ENCODE measurements at regions not wholly inside any gene's neighbourhood (a gene's known extent, or its start where the extent isn't known, plus 50 kb on each side); places are given as distances from the start of the nearest gene placed in this dataset.

DNA sequence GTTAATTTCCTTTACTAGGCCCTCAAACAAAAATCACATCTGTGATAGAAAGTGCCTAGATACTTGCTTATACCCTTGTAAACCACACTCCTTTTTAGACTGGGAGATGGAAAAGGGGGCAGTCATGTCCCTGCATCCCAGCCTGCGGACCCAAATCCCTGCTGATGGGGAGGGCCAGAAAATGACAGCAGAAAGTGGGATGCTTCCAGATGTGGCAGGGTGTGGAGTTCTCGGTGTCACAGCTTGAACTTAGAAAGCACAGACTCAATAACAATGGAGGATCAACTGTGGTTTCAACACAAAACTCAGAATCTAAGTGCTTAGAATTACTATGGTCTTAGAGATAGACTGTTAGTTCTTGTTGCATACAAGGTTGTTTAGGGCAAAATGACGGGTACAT is 95.6 kb upstream of the F3 start:
- Histone ChIP-seq H3K27ac (ENCODE audit: low read depth in 1 of 2, low read length in 2 of 2) (no peak overlapping the region), H3K4me3 (ENCODE audit: low read length) (no peak overlapping the region), H3K27me3 (ENCODE audit: control insufficient read depth in 1 of 2, insufficient read depth in 2 of 2, low read length in 2 of 2) (peaks cover 0 to 3% of the 10 kb centered on the region in 2 experiments), H3K4me1 (ENCODE audit: insufficient read depth, low read length) (no peaks in the 10 kb centered on the region), H3K9me3 (ENCODE audit: control insufficient read depth in 1 of 2, insufficient read depth in 1 of 2, low read length in 2 of 2) (no peaks in the 10 kb centered on the region), H3K36me3 (ENCODE audit: insufficient read depth, low read length) (no peaks in the 10 kb centered on the region)
- CTCF ChIA-PET, result no interaction called here
- no peak for ATAC-seq (ENCODE audit: poor library complexity)
- no peaks in the 10 kb centered on the region for H3K4me1 Mint-ChIP-seq (ENCODE audit: low read depth)
- peaks cover 7% of the 10 kb centered on the region for H3K27me3 Mint-ChIP-seq
- intact Hi-C loops (cut with DNase I, micrococcal nuclease), result loop anchor here in 1 of 2 experiments (2.0 kb wide), 1 partner anchor 36 kb away; no protein-coding TSS in a partner anchor
- H3K9me3 Mint-ChIP-seq, result no peaks in the 10 kb centered on the region
- no peaks in the 10 kb centered on the region for H3K36me3 Mint-ChIP-seq (ENCODE audit: low read depth)
- DNase-seq, result no peak
- H3K4me3 Mint-ChIP-seq, result no peak overlapping the region
- POLR2A ChIA-PET, result no interaction called here
- H3K27ac Mint-ChIP-seq, result no peak overlapping the region
- TF ChIP-seq, protein P1, sequence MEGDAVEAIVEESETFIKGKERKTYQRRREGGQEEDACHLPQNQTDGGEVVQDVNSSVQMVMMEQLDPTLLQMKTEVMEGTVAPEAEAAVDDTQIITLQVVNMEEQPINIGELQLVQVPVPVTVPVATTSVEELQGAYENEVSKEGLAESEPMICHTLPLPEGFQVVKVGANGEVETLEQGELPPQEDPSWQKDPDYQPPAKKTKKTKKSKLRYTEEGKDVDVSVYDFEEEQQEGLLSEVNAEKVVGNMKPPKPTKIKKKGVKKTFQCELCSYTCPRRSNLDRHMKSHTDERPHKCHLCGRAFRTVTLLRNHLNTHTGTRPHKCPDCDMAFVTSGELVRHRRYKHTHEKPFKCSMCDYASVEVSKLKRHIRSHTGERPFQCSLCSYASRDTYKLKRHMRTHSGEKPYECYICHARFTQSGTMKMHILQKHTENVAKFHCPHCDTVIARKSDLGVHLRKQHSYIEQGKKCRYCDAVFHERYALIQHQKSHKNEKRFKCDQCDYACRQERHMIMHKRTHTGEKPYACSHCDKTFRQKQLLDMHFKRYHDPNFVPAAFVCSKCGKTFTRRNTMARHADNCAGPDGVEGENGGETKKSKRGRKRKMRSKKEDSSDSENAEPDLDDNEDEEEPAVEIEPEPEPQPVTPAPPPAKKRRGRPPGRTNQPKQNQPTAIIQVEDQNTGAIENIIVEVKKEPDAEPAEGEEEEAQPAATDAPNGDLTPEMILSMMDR (IDR thresholded peaks at IDR 0.05), result no peak

DNA sequence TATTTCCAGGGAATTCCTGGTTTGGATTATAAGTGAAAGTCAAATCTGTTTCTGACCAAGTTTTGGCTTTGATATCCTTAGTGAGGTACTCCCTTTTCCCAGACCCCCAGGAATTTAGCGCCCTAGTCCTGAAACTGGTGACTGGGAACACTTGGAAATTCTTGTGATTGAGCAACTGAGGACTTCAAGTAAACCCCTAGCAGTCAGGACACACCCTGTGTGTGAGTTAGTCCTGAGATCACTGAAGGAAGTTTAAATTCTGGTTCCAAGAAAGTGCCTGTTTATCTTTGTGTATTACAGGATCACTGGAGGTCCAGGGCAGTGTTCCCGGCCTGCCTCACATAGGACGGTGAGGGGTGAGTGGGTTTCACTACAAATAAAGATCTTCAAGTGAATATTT is 95.1 kb upstream of the F3 start:
- Mint-ChIP-seq H3K27me3 (peaks cover 7% of the 10 kb centered on the region), H3K27ac (no peak overlapping the region), H3K36me3 (ENCODE audit: low read depth) (no peaks in the 10 kb centered on the region), H3K4me1 (ENCODE audit: low read depth) (no peaks in the 10 kb centered on the region), H3K4me3 (no peak overlapping the region), H3K9me3 (no peaks in the 10 kb centered on the region)
- DNase-seq (no peak), ATAC-seq (ENCODE audit: poor library complexity) (no peak)
- Histone ChIP-seq H3K4me3 (ENCODE audit: low read length) (no peak overlapping the region), H3K4me1 (ENCODE audit: insufficient read depth, low read length) (no peaks in the 10 kb centered on the region), H3K27ac (ENCODE audit: low read depth in 1 of 2, low read length in 2 of 2) (no peak overlapping the region), H3K9me3 (ENCODE audit: control insufficient read depth in 1 of 2, insufficient read depth in 1 of 2, low read length in 2 of 2) (no peaks in the 10 kb centered on the region), H3K27me3 (ENCODE audit: control insufficient read depth in 1 of 2, insufficient read depth in 2 of 2, low read length in 2 of 2) (peaks cover 0 to 3% of the 10 kb centered on the region in 2 experiments), H3K36me3 (ENCODE audit: insufficient read depth, low read length) (no peaks in the 10 kb centered on the region)
- CTCF ChIA-PET, result no interaction called here
- TF ChIP-seq, protein P1 (IDR thresholded peaks at IDR 0.05), result no peak
- POLR2A ChIA-PET, result no interaction called here
- intact Hi-C loops (cut with DNase I, micrococcal nuclease), result loop anchor here in 1 of 2 experiments (2.0 kb wide), 1 partner anchor 36 kb away; no protein-coding TSS in a partner anchor

DNA sequence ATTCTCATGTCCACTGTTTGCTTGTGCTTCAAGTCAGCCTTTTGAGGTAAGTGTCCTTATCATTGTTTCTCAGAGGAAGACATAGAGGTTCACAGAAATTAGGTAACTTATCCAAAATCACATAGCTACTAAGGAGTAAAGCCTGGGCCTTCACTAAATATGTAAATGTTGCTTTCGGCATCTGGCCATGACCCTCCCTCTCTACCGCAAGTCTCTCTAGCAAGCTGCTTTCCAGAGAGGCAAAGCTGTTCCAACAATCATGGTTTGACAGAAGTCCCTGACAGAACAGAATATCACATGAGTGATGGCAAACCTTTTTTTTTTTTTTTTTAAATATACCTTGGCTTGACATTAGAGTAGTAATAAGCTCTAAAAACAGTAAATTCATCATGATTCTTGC is 94.5 kb upstream of the F3 start:
- POLR2A ChIA-PET, result no interaction called here
- Histone ChIP-seq H3K4me3 (ENCODE audit: low read length) (no peak overlapping the region), H3K27me3 (ENCODE audit: control insufficient read depth in 1 of 2, insufficient read depth in 2 of 2, low read length in 2 of 2) (peaks cover 0 to 3% of the 10 kb centered on the region in 2 experiments), H3K36me3 (ENCODE audit: insufficient read depth, low read length) (no peaks in the 10 kb centered on the region), H3K9me3 (ENCODE audit: control insufficient read depth in 1 of 2, insufficient read depth in 1 of 2, low read length in 2 of 2) (no peaks in the 10 kb centered on the region), H3K27ac (ENCODE audit: low read depth in 1 of 2, low read length in 2 of 2) (no peak overlapping the region), H3K4me1 (ENCODE audit: insufficient read depth, low read length) (no peaks in the 10 kb centered on the region)
- no peak overlapping the region for H3K27ac Mint-ChIP-seq
- no peak overlapping the region for H3K4me3 Mint-ChIP-seq
- intact Hi-C loops (cut with DNase I, micrococcal nuclease), result loop anchor here in 1 of 2 experiments (2.0 kb wide), 1 partner anchor 35 kb away; no protein-coding TSS in a partner anchor
- DNase-seq, result no peak
- no peaks in the 10 kb centered on the region for H3K9me3 Mint-ChIP-seq
- ATAC-seq (ENCODE audit: poor library complexity), result no peak
- CTCF ChIA-PET, result no interaction called here
- TF ChIP-seq, protein P1 (IDR thresholded peaks at IDR 0.05), result no peak
- no peaks in the 10 kb centered on the region for H3K36me3 Mint-ChIP-seq (ENCODE audit: low read depth)
- peaks cover 7% of the 10 kb centered on the region for H3K27me3 Mint-ChIP-seq
- no peaks in the 10 kb centered on the region for H3K4me1 Mint-ChIP-seq (ENCODE audit: low read depth)

All from CD4-positive, alpha-beta T cell (primary cell).